ENCODE measurements at regions not wholly inside any gene's neighbourhood (a gene's known extent, or its start where the extent isn't known, plus 50 kb on each side); places are given as distances from the start of the nearest gene placed in this dataset.

DNA sequence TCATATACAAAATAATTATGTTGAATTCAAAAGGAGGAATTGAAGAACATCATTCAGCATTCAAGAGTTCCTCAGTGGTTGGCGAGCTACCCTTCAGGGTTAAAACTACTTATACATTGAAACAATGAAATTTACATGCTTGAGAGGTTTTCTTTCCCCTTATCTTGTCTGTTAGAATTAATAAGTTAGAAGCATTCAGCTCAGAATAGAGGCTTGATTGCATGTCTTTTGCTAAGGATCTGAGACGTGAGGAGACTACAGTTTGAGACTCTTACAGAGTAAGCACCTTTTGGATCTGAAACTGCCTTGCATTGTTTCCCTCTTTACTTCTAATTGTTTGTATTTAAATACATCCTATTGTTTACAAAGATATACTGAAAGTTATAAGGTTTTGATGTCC is 157.6 kb downstream of the NSUN3 start:
- TF ChIP-seq EP300 (IDR thresholded peaks at IDR 0.05), result no peak
- TF ChIP-seq, protein P1, sequence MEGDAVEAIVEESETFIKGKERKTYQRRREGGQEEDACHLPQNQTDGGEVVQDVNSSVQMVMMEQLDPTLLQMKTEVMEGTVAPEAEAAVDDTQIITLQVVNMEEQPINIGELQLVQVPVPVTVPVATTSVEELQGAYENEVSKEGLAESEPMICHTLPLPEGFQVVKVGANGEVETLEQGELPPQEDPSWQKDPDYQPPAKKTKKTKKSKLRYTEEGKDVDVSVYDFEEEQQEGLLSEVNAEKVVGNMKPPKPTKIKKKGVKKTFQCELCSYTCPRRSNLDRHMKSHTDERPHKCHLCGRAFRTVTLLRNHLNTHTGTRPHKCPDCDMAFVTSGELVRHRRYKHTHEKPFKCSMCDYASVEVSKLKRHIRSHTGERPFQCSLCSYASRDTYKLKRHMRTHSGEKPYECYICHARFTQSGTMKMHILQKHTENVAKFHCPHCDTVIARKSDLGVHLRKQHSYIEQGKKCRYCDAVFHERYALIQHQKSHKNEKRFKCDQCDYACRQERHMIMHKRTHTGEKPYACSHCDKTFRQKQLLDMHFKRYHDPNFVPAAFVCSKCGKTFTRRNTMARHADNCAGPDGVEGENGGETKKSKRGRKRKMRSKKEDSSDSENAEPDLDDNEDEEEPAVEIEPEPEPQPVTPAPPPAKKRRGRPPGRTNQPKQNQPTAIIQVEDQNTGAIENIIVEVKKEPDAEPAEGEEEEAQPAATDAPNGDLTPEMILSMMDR (IDR thresholded peaks at IDR 0.05), result no peak
- TF ChIP-seq POLR2A (IDR thresholded peaks at IDR 0.05), result no peak
